ENCODE measurements at regions not wholly inside any gene's neighbourhood (a gene's known extent, or its start where the extent isn't known, plus 50 kb on each side); places are given as distances from the start of the nearest gene placed in this dataset.

DNA sequence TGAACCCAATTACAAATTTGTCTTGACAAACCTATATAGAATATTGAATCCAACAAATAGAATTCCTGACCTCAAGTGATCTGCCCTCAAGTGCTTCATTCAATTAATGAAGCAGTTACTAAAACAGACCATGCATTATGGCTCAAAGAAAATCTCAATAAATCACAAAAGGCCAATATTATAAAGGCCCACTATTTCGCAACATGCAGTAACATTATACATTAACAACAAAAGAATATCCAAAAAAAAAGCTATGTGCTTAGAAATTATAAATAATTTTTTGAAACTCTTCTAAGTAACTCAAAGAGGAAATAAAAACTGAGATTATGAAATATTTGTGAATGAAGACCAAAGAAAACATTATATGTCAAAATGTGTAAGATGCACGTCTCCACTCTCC, 177.7 kb downstream of the ZNF674 start:
- dilution Hi-C loops (cut with MboI; ENCODE audit: extremely low pct_ligation_motif_present, low sequenced_read_pairs): no loop called here
- Histone ChIP-seq H3K9me1 (ENCODE audit: control insufficient read depth, extremely low read depth, insufficient read depth, low read length) (no peaks in the 10 kb centered on the region), H3K4me1 (ENCODE audit: control insufficient read depth, extremely low read depth, insufficient read depth, low read length) (no peaks in the 10 kb centered on the region), H4K20me1 (ENCODE audit: control insufficient read depth, extremely low read depth, insufficient read depth, low read length) (no peaks in the 10 kb centered on the region), H2AFZ (ENCODE audit: control insufficient read depth, low read length) (no peak overlapping the region), H3K36me3 (ENCODE audit: control insufficient read depth in 2 of 2, extremely low read depth in 1 of 2, insufficient read depth in 2 of 2, low read length in 2 of 2) (no peaks in the 10 kb centered on the region), H3K4me2 (ENCODE audit: control insufficient read depth, extremely low read depth, insufficient read depth, low read depth, low read length) (no peak overlapping the region), H3K9ac (ENCODE audit: control insufficient read depth, extremely low read depth, insufficient read depth, low read length) (no peak overlapping the region), H3K27ac (ENCODE audit: control insufficient read depth, insufficient read depth, low read length) (no peak overlapping the region), H3K79me2 (ENCODE audit: control insufficient read depth, insufficient read depth, low read length) (no peaks in the 10 kb centered on the region), H3K4me3 (ENCODE audit: control insufficient read depth in 2 of 3, extremely low read depth in 1 of 3, insufficient read depth in 2 of 3, low read depth in 1 of 3, low read length in 3 of 3) (no peak overlapping the region), H3K27me3 (ENCODE audit: control insufficient read depth, extremely low read depth, insufficient read depth, low read length) (no peaks in the 10 kb centered on the region), H3K9me3 (ENCODE audit: control insufficient read depth, low read depth, low read length) (no peaks in the 10 kb centered on the region)
- no peak for DNase-seq (ENCODE audit: low read depth, low spot score)
- TF ChIP-seq, protein P1, sequence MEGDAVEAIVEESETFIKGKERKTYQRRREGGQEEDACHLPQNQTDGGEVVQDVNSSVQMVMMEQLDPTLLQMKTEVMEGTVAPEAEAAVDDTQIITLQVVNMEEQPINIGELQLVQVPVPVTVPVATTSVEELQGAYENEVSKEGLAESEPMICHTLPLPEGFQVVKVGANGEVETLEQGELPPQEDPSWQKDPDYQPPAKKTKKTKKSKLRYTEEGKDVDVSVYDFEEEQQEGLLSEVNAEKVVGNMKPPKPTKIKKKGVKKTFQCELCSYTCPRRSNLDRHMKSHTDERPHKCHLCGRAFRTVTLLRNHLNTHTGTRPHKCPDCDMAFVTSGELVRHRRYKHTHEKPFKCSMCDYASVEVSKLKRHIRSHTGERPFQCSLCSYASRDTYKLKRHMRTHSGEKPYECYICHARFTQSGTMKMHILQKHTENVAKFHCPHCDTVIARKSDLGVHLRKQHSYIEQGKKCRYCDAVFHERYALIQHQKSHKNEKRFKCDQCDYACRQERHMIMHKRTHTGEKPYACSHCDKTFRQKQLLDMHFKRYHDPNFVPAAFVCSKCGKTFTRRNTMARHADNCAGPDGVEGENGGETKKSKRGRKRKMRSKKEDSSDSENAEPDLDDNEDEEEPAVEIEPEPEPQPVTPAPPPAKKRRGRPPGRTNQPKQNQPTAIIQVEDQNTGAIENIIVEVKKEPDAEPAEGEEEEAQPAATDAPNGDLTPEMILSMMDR (optimal IDR thresholded peaks at IDR 0.05 in 1 of 3, IDR thresholded peaks at IDR 0.05 in 1 of 3, conservative IDR thresholded peaks at IDR 0.05 in 1 of 3; ENCODE audit: extremely low read depth in 1 of 3, insufficient read depth in 2 of 3, low read length in 3 of 3): no peak
- FAIRE-seq: no peak

GRCh38 chrX:46366381-46367207, 178.6 kb downstream of the ZNF674 start:
- TF ChIP-seq, protein P1 (optimal IDR thresholded peaks at IDR 0.05 in 1 of 3, IDR thresholded peaks at IDR 0.05 in 1 of 3, conservative IDR thresholded peaks at IDR 0.05 in 1 of 3; ENCODE audit: extremely low read depth in 1 of 3, insufficient read depth in 2 of 3, low read length in 3 of 3): no peak
- no peak for TF ChIP-seq EZH2 (IDR thresholded peaks at IDR 0.05; ENCODE audit: low read length)
- no peaks in the 10 kb centered on the region for H3K27me3 ChIP-seq (ENCODE audit: control insufficient read depth, extremely low read depth, insufficient read depth, low read length)
- H2AFZ ChIP-seq (ENCODE audit: control insufficient read depth, low read length): no peak overlapping the region
- no peaks in the 10 kb centered on the region for H3K79me2 ChIP-seq (ENCODE audit: control insufficient read depth, insufficient read depth, low read length)
- H3K9me1 ChIP-seq (ENCODE audit: control insufficient read depth, extremely low read depth, insufficient read depth, low read length): no peaks in the 10 kb centered on the region
- dilution Hi-C loops (cut with MboI; ENCODE audit: extremely low pct_ligation_motif_present, low sequenced_read_pairs): no loop called here
- H3K9ac ChIP-seq (ENCODE audit: control insufficient read depth, extremely low read depth, insufficient read depth, low read length): no peak overlapping the region
- H3K9me3 ChIP-seq (ENCODE audit: control insufficient read depth, low read depth, low read length): no peaks in the 10 kb centered on the region
- no peak overlapping the region for H3K4me3 ChIP-seq (ENCODE audit: control insufficient read depth in 2 of 3, extremely low read depth in 1 of 3, insufficient read depth in 2 of 3, low read depth in 1 of 3, low read length in 3 of 3)
- H3K4me2 ChIP-seq (ENCODE audit: control insufficient read depth, extremely low read depth, insufficient read depth, low read depth, low read length): no peak overlapping the region
- no peak overlapping the region for H3K27ac ChIP-seq (ENCODE audit: control insufficient read depth, insufficient read depth, low read length)
- no peaks in the 10 kb centered on the region for H4K20me1 ChIP-seq (ENCODE audit: control insufficient read depth, extremely low read depth, insufficient read depth, low read length)
- no peak for DNase-seq (ENCODE audit: low read depth, low spot score)
- no peaks in the 10 kb centered on the region for H3K4me1 ChIP-seq (ENCODE audit: control insufficient read depth, extremely low read depth, insufficient read depth, low read length)
- no peak for FAIRE-seq
- H3K36me3 ChIP-seq (ENCODE audit: control insufficient read depth in 2 of 2, extremely low read depth in 1 of 2, insufficient read depth in 2 of 2, low read length in 2 of 2): no peaks in the 10 kb centered on the region
